OCI-LY3 (cell line): ENCODE measurements at regions not wholly inside any gene's neighbourhood (a gene's known extent, or its start where the extent isn't known, plus 50 kb on each side); places are given as distances from the start of the nearest gene placed in this dataset.
A peak's percentile ranks its signal among the peaks of the same experiment; 100 is the strongest.

Experiments used
- H2AFZ ChIP-seq: fragments of 200-600, 300-600 bp; shearing (Covaris generic); 2 replicates; pipeline ENCODE4 v1.6.0; 2014; ENCODE audit warnings: antibody characterized with exemption, low read depth, low read length
- H3K27ac ChIP-seq: fragments of 200-600, 300-600 bp; sonication (generic); 2 replicates; pipeline ENCODE4 v1.5.1; 2014; ENCODE audit warnings: mild to moderate bottlenecking, low read length, moderate library complexity, mixed read lengths
- H3K27me3 ChIP-seq: fragments of 200-600, 300-600 bp; sonication (generic); 2 replicates; pipeline ENCODE4 v1.6.1; 2014; ENCODE audit warnings: low read depth, low read length, mixed read lengths
- H3K36me3 ChIP-seq: fragments of 200-600, 300-600 bp; sonication (generic); replicated peaks from 2 replicates; pipeline ENCODE3; 2014; ENCODE audit warnings: low read depth, low read length, mixed read lengths
- H3K4me1 ChIP-seq: fragments of 300-600, 200-600 bp; sonication (generic); 2 replicates; pipeline ENCODE4 v1.6.1; 2014; ENCODE audit warnings: low read length, mixed read lengths
- H3K4me2 ChIP-seq: fragments of 200-600, 300-600 bp; sonication (generic); 2 replicates; pipeline ENCODE4 v1.6.1; 2014; ENCODE audit warnings: low read length, mixed read lengths
- H3K4me3 ChIP-seq: fragments of 300-600, 200-600 bp; sonication (generic); 2 replicates; pipeline ENCODE4 v1.5.1; 2014; ENCODE audit warnings: antibody characterized with exemption, mild to moderate bottlenecking, low read length, moderate library complexity
- H3K79me2 ChIP-seq: fragments of 300-600, 200-600 bp; shearing (Covaris generic); 2 replicates; pipeline ENCODE4 v1.6.1; 2014; ENCODE audit warnings: mild to moderate bottlenecking, low read length, mixed read lengths
- H3K9ac ChIP-seq: fragments of 300-600, 200-600 bp; shearing (Covaris generic); 2 replicates; pipeline ENCODE4 v1.6.0; 2014; ENCODE audit warnings: mild to moderate bottlenecking, low read length, moderate library complexity
- H3K9me3 ChIP-seq: fragments of 200-600, 300-600 bp; shearing (Covaris generic); 2 replicates; pipeline ENCODE4 v1.6.1; 2014; ENCODE audit warnings: low read length, mixed read lengths; ENCODE audit not compliant: insufficient read depth
- H4K20me1 ChIP-seq: fragments of 200-600, 300-600 bp; sonication (generic); 2 replicates; pipeline ENCODE4 v1.6.1; 2016; ENCODE audit warnings: low read length, mixed read lengths; ENCODE audit not compliant: insufficient read depth
- CTCF ChIP-seq: fragments of 200-600, 300-600 bp; sonication (generic); IDR thresholded peaks from 2 replicates; pipeline ENCODE4 v1.5.1; 2014; ENCODE audit warnings: antibody characterized with exemption, low read length, low read depth
- EZH2phosphoT487 ChIP-seq: fragments of 200-600 bp; shearing (Covaris generic); IDR thresholded peaks from 2 replicates; pipeline ENCODE4 v1.6.1; 2018; ENCODE audit warnings: antibody characterized with exemption, mixed run types, low read depth

GRCh38 chr7:88361357-88361756 lies 54.7 kb upstream of the STEAP4 start:
- Histone ChIP-seq H3K9ac (no peak overlapping the region), H3K27ac (no peak overlapping the region), H2AFZ (no peak overlapping the region), H3K4me2 (no peak overlapping the region), H3K79me2 (no peaks in the 10 kb centered on the region), H3K27me3 (no peaks in the 10 kb centered on the region; the same call in 1 of the 2 replicates), H4K20me1 (no peaks in the 10 kb centered on the region), H3K4me3 (no peak overlapping the region), H3K36me3 (no peaks in the 10 kb centered on the region), H3K4me1 (peaks cover 6% of the 10 kb centered on the region), H3K9me3 (no peaks in the 10 kb centered on the region)
- TF ChIP-seq EZH2phosphoT487, result no peak
- no peak for TF ChIP-seq CTCF

GRCh38 chr7:88358881-88359280 lies 52.2 kb upstream of the STEAP4 start:
- Histone ChIP-seq H3K9me3 (no peaks in the 10 kb centered on the region), H3K4me2 (no peak overlapping the region), H3K4me3 (no peak overlapping the region), H4K20me1 (no peaks in the 10 kb centered on the region), H3K4me1 (peaks cover 13% of the 10 kb centered on the region), H3K27me3 (no peaks in the 10 kb centered on the region; the same call in 1 of the 2 replicates), H3K9ac (no peak overlapping the region), H3K79me2 (no peaks in the 10 kb centered on the region), H3K27ac (no peak overlapping the region), H3K36me3 (no peaks in the 10 kb centered on the region), H2AFZ (no peak overlapping the region)
- TF ChIP-seq EZH2phosphoT487, result no peak
- TF ChIP-seq CTCF, result no peak

- no peak overlapping the region for H2AFZ ChIP-seq
- no peaks in the 10 kb centered on the region for H3K36me3 ChIP-seq
- no peaks in the 10 kb centered on the region for H3K79me2 ChIP-seq
- H4K20me1 ChIP-seq, result no peaks in the 10 kb centered on the region
- H3K4me3 ChIP-seq, result no peak overlapping the region
- H3K27me3 ChIP-seq, result no peaks in the 10 kb centered on the region; the same call in 1 of the 2 replicates
- H3K9ac ChIP-seq, result no peak overlapping the region
- H3K27ac ChIP-seq, result no peak overlapping the region
- H3K4me2 ChIP-seq, result no peak overlapping the region; the same call in 1 of the 2 replicates
- H3K4me1 ChIP-seq, result peaks cover 13% of the 10 kb centered on the region
- TF ChIP-seq EZH2phosphoT487, result no peak
- TF ChIP-seq CTCF, result no peak
- no peaks in the 10 kb centered on the region for H3K9me3 ChIP-seq
Observed at GRCh38 chr7:88358526-88358838, 51.8 kb upstream of the STEAP4 start.

GRCh38 chr7:88357781-88358525 lies 51.3 kb upstream of the STEAP4 start:
- H2AFZ ChIP-seq, result peak overlapping the region; percentile 56
- peak overlapping the region; percentile 75 for H3K4me3 ChIP-seq
- no peaks in the 10 kb centered on the region for H3K36me3 ChIP-seq
- peak overlapping the region; percentile 76 for H3K4me2 ChIP-seq
- H3K27me3 ChIP-seq, result no peaks in the 10 kb centered on the region; the same call in 1 of the 2 replicates
- H3K9ac ChIP-seq, result peak overlapping the region; percentile 45
- H3K79me2 ChIP-seq, result no peaks in the 10 kb centered on the region
- TF ChIP-seq CTCF, result peak; percentile 93
- TF ChIP-seq EZH2phosphoT487, result no peak
- H3K9me3 ChIP-seq, result no peaks in the 10 kb centered on the region
- H3K4me1 ChIP-seq, result peaks cover 13% of the 10 kb centered on the region
- H3K27ac ChIP-seq, result no peak overlapping the region
- H4K20me1 ChIP-seq, result no peaks in the 10 kb centered on the region
